UCSD-AML1 (cell line): ENCODE measurements at regions not wholly inside any gene's neighbourhood (a gene's known extent, or its start where the extent isn't known, plus 50 kb on each side); places are given as distances from the start of the nearest gene placed in this dataset.

Experiments
- DNase-seq: peaks from one replicate; lab custom pipeline; 2025; ENCODE audit not compliant: unreplicated experiment; lab: John Stamatoyannopoulos, UW

- DNase-seq: no peak
Measured at GRCh38 chr6:56347526-56347925, 100.1 kb upstream of the COL21A1 start.

GRCh38 chr6:56346958-56347357 is 99.6 kb upstream of the COL21A1 start:
- DNase-seq: no peak

DNA sequence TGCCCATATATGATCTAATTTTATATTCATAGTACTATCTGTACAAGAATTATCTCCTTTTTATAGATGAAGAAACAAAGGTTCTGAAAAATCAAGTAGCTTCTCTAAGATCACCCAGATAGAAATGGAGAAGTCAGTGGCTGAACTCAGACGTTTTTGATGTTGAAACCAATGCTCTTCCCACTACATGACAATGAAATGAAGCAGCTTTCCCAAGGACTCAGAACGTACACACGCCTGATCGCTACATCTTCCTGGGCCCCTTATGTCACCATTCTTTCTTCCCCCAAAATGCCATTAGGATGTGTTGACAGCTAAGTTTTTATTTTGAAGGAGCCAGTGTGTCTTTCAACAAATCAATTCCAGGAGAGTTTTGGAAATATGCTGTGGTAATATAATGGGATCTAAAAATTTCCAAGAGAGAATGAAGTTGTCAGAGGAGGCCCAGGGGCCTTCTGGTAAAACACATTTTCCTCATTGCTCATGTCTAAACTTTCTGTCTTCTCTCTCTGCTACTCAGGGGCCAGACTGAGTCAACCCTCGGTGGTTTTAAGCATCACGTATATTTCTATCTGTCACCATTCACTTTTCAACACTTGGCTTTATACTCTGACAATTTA is 98.1 kb upstream of the COL21A1 start:
- DNase-seq: no peak

DNA sequence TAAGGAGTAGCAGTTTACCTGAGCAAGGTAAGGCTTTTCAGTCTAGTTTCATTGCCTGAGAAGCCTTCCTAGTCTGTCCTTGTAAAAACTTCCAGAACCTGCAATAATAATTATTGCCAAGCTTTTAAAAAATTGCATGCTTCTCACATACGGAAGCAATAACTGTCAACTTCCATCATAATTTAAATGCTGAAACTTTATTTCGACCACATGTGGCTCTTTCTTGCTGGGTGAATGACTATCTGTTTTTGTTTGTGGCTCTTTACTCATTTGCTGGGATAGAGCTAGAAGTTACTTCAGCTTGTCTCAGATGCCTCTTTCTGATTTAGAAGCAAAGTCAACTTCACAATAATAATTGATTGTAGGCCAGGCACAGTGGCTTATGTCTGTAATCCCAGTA is 95.9 kb upstream of the COL21A1 start:
- no peak for DNase-seq

DNA sequence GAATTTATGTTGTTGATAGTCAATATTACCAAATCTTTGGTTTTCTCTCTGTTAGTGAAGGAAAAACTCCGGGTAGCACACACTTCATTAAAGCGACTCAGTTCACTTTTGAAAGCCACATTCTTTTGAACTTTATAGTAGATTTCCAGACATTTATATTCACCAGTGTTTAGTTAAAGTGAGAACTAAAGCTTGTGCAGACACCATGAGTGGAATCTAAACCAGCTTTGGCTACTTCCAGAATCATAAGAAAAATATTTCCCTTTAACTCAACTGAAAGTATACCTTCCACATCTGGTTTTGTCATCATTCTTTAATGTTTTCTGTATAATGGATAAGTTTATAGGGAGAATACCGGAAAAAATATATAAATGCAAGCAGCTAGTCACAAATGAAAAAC is 92.1 kb upstream of the COL21A1 start:
- DNase-seq: no peak

DNA sequence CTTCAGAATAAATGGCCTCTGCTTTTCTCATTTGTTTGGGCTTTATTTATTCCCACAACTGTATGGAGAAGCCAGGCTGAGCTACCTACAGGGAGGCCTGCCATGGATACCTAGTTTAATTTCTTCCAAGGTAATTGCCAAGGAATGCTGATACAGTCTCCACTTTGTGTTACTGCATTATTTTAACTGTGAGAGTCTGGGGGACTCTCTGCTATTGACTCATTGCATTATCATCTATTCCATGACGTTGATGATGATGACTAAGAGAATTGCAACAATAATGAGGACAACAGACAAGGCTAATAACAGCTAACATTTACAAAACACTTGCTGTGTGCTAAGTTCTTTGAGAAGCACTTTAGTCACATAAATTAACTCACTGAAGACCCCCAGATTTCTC is 88.3 kb upstream of the COL21A1 start:
- no peak for DNase-seq

DNA sequence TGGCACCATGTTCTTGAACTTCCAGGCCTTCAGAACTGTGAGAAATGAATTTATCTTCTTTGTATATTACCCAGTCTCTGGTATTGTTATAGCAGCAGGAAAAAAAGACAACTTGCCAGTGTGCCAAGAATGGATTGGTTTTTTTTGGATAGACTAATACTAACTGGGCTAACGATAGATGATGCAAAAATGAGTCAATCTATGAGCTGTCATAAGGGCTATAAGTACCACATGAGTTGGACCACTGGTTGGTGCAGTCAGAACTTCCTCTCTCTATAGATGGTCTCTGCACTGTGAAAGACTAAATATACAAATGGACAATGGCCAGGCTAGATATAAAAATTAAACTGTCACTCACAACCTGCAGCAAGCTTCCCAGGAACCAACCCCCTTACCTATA is 87.6 kb upstream of the COL21A1 start:
- no peak for DNase-seq

DNA sequence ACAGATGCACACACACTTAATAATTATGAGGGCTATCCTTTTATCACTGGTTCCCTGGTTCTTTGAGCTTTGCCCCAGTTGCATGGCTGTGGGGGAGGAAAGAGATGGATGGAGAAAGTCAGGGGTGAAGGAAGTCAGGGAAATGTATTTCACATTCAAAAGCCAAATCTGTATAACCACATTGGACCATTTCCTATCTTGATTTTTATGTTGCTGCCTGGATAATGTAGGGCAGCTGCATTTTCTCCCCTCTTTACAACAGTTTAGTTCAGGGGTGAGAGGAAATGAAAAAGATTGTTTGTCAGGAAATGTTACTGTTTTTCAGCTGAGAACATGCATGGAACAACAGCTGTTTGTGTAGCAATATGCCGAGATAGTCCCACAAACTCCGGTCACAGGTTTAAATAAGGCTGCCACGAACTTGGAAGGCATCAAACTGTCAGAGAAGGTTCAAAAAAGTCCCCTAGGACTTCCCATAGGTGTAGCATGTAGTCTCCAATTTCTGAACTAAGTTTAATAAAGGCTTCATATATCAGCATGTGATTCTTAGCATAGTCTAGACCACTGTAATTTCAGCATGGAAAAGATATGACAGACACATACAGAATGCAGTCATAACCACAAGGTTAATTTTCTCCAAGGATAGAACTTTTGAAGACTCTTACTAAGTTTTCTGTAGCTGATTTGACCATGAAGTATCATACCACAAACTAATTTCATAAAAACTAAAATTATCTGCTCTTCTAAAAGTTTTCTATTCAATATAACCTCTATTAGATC is 82.1 kb upstream of the COL21A1 start:
- DNase-seq: no peak

DNA sequence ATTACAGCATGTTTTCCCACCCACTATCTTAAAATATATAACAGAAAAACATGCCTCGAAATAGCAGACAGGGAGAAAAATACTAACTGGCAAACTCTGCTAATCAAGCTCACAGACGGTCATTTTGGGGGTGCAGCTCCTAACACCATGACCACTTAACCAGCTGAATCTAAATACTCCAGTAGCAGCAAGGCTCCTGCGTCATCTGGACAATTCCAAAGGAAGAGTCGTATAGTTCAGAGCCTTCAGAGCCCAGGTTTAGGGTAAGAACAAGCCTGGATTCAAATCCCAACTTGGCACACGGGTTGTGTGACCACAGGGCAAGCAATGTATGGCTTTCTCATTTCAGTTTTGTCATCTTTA is 81.3 kb upstream of the COL21A1 start:
- no peak for DNase-seq

GRCh38 chr6:56327946-56328727 is 80.8 kb upstream of the COL21A1 start:
- no peak for DNase-seq

DNA sequence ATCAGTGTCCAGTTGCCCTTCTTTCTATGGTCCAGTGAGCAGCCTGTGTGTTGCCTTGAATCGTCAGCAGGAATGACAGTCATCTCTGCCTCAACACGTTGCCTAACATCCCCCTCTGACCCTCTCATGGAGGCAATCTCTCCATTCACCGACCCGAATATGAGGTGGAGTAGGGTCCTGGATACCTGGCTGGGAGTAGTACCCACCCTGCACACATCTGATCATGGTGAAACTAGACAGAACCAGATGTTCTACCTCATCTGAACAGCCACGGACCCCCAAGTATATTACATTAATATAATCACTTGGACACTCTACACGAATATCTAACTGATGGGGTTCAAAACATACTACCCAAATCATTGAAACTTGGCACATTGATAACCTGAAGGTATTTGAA is 77.0 kb upstream of the COL21A1 start:
- DNase-seq: no peak

- DNase-seq: no peak
Measured at GRCh38 chr6:56318851-56319250, 71.5 kb upstream of the COL21A1 start.

- no peak for DNase-seq
Measured at GRCh38 chr6:56314683-56315523, 67.5 kb upstream of the COL21A1 start.

DNA sequence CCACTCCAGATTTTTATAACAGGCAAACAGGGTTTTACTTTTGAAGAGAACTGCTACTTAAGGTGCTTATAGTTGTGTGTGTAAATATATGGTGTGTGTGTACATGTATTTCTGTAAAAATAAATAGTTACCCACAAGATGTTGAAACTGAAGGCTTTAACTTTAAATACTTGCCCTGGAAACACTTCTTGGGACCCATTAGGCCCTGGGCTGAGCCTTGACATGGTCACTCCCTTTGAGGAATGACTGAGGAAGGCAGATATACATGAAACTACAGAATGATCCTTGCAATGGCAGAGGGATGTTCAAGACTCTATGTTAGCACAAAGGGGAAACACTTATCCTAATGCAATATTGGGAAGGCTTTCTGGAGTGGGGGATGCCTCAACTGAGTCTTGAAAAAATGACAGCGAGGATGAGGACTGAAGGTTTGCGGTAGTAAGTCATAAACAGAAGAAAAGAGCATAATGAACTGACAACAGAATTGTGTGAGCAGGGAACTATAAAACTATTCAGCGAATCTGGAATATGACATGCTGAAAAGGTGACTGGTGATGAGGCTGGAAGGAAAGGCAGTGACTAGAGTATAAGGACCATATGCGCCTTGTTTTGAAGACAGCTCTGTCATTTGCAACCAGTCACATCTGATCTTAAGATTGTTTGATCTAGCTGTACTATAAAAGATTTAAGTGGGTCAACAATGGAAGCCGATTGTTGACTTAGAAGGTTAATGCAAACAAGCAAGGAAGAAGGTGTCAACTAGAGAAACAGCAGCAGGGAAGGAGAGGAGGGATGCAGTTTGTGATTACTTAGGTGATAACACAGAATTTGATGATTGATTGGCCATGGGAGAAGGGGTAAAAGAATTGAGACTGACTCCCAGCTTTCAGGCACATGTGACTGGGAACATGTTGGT is 64.4 kb upstream of the COL21A1 start:
- no peak for DNase-seq

GRCh38 chr6:56311061-56311460 is 63.7 kb upstream of the COL21A1 start:
- no peak for DNase-seq

GRCh38 chr6:56310241-56310640 is 62.9 kb upstream of the COL21A1 start:
- no peak for DNase-seq

GRCh38 chr6:56299916-56300315 is 52.5 kb upstream of the COL21A1 start:
- no peak for DNase-seq

- DNase-seq: no peak
Measured at GRCh38 chr6:56297022-56297989, 49.9 kb upstream of the COL21A1 start.
